Colonic mucosa (tissue), 4 donors: ENCODE measurements at regions not wholly inside any gene's neighbourhood (a gene's known extent, or its start where the extent isn't known, plus 50 kb on each side); places are given as distances from the start of the nearest gene placed in this dataset.

ENCODE experiments used
- DNase-seq: peaks from one replicate; pipeline ENCODE4 v3.0.0-alpha.2; 2020
- H3K27ac ChIP-seq: fragments of 200-600 bp; one replicate; pipeline ENCODE4 v1.8.0; 2021
- H3K27me3 ChIP-seq: fragments of 200-600 bp; one replicate; pipeline ENCODE4 v1.8.0; 2021
- H3K36me3 ChIP-seq: fragments of 200-600 bp; one replicate; pipeline ENCODE4 v1.8.0; 2021
- H3K4me1 ChIP-seq: fragments of 200-600 bp; one replicate; pipeline ENCODE4 v1.8.0; 2021; ENCODE audit warnings: mild to moderate bottlenecking
- H3K4me3 ChIP-seq: fragments of 200-600 bp; one replicate; pipeline ENCODE4 v1.8.0; 2021
- H3K9ac ChIP-seq, 2 donors: one replicate each; pipeline ENCODE4 v1.7.0; 2013; ENCODE audit warnings: control low read depth in 2 of 2, low read depth in 2 of 2, low read length in 2 of 2
- H3K9me3 ChIP-seq: fragments of 200-600 bp; one replicate; pipeline ENCODE4 v1.8.0; 2021
- intact Hi-C: fragments of 100-400 bp; cut with DNase I; formaldehyde crosslinking; loops from one replicate; pipeline ENCODE4 v1.14.1; 2022
- TF ChIP-seq, protein P1 (sequence below): fragments of 200-600 bp; IDR thresholded peaks from one replicate; pipeline ENCODE4 v1.8.0; 2022; ENCODE audit warnings: antibody characterized with exemption, mild to moderate bottlenecking
- donor health status: healthy.
- donor health status: DM: no; HTN: no; CAD: no.
- donor health status: DM: no; HTN: no; CAD: no.

DNA sequence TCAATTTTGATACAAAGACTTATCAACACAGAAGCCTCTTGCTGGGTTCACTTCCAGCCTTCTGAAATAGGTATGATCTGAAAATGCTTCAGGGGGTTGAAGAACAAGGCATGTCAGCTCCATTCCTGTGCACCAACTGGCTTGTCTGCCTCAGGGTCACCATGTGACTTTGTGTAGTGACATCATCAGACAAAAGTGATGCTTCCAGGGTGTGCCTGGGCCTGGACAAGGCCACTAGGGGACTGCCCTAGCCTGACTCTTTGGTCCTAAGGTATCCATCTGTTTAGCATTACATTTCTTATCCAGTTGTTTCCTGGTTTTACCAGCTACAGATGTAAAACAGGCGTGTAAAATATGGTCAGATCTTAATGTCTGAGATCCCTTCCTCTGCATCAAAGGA, 155.6 kb downstream of the CAND1 start:
- no peaks in the 10 kb centered on the region for H3K9me3 ChIP-seq
- intact Hi-C loops: no loop called here
- TF ChIP-seq, protein P1, sequence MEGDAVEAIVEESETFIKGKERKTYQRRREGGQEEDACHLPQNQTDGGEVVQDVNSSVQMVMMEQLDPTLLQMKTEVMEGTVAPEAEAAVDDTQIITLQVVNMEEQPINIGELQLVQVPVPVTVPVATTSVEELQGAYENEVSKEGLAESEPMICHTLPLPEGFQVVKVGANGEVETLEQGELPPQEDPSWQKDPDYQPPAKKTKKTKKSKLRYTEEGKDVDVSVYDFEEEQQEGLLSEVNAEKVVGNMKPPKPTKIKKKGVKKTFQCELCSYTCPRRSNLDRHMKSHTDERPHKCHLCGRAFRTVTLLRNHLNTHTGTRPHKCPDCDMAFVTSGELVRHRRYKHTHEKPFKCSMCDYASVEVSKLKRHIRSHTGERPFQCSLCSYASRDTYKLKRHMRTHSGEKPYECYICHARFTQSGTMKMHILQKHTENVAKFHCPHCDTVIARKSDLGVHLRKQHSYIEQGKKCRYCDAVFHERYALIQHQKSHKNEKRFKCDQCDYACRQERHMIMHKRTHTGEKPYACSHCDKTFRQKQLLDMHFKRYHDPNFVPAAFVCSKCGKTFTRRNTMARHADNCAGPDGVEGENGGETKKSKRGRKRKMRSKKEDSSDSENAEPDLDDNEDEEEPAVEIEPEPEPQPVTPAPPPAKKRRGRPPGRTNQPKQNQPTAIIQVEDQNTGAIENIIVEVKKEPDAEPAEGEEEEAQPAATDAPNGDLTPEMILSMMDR: no peak
- H3K36me3 ChIP-seq: no peaks in the 10 kb centered on the region
- no peak overlapping the region for H3K9ac ChIP-seq
- H3K27me3 ChIP-seq: no peaks in the 10 kb centered on the region
- H3K4me1 ChIP-seq: peaks cover 12% of the 10 kb centered on the region
- peak; percentile 42 for DNase-seq
- H3K27ac ChIP-seq: peak overlapping the region; percentile 67
- no peak overlapping the region for H3K4me3 ChIP-seq

DNA sequence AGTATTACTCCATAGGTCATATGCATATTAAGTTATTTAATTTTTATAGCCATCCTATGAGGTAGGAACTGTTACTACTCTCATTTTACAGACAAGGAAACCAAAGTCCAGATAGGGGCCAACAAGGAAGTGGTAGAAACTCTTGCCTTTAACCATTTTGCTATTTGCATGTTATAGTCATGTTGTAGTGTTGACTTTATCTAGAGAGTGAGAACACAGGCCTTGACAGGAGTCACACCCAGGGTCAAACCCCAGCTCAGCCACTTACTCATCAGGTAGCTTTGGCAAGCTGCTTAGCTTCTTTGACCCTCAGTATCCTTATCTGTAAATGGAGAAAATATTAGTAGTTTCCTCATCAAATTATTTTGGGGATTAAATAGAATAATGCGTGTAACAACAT, 156.2 kb downstream of the CAND1 start:
- TF ChIP-seq, protein P1: no peak

DNA sequence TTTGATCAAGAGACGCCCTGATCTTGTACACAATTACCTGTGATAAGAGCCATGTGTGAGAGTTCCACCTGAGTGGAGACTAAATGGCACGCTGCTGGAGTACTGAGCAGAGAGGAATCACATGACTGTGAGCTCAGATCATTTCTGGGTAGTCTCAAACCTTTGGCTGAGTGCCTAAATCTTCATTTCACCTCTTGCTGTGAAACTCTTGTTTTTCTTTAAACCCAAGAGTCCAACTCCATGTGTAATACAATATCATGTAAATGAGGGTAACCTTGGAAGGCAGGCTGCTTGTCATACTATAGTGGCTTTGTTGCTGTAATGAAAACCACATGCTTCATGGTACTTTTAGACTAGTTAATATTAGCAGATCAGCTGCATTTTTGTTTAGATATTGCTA, 156.9 kb downstream of the CAND1 start:
- Histone ChIP-seq H3K9ac (peak overlapping the region in 1 of 2 donors; percentile 21), H3K27me3 (no peaks in the 10 kb centered on the region), H3K9me3 (no peaks in the 10 kb centered on the region), H3K4me1 (peaks cover 12% of the 10 kb centered on the region), H3K4me3 (no peak overlapping the region), H3K27ac (peak overlapping the region; percentile 67), H3K36me3 (no peaks in the 10 kb centered on the region)
- intact Hi-C loops: no loop called here
- DNase-seq: peak; percentile 41
- TF ChIP-seq, protein P1: no peak

More for the DNA sequence above, 156.2 kb downstream of the CAND1 start:
- Histone ChIP-seq H3K9me3 (no peaks in the 10 kb centered on the region), H3K36me3 (no peaks in the 10 kb centered on the region), H3K4me3 (no peak overlapping the region), H3K4me1 (peaks cover 12% of the 10 kb centered on the region), H3K27ac (peak overlapping the region; percentile 67), H3K9ac (no peak overlapping the region), H3K27me3 (no peaks in the 10 kb centered on the region)
- intact Hi-C loops: no loop called here
- peak; percentile 73 for DNase-seq

DNA sequence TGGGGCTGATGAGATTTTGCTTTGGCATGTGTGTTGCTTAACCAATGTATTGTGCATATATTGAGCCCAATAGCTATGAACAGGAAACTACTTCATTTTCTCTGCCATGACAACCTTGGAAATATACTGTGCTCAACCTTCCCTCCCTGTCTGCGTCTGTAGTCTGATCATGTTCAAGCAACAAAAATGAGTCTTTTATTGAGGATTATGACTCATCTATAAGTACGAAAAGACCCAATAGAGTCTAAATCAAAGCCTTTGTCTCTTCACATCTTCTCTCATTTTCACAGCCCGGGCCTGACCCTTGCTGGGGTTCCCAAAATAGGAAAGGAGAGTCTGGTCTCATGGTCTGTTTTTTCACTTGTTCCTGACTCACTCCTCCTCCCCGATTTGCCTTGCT, 158.2 kb downstream of the CAND1 start:
- H3K27ac ChIP-seq: no peak overlapping the region

DNA sequence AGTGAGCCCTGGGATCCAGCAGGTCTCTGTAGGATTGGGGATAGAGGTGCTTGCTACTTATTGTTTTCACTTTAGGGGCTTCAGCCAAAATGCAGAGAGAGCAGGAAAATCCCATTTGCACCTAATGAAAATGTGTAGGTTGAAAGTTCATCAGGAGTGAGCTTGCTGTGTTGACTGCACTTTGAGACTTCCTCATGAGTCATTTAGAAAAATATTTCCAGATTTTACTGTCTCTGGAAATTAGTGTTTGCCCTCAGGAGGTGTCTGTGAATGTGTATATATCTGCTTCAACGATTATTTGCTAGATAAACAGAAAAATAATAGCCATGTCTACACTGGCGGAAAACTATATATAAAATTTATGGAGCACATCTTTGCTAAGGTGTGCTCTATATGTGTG, 159.3 kb downstream of the CAND1 start:
- Histone ChIP-seq H3K36me3 (no peaks in the 10 kb centered on the region), H3K9ac (peak overlapping the region in 1 of 2 donors; percentile 36), H3K27me3 (no peaks in the 10 kb centered on the region), H3K4me1 (peaks cover 12% of the 10 kb centered on the region), H3K27ac (peak overlapping the region; percentile 53), H3K4me3 (no peak overlapping the region), H3K9me3 (no peaks in the 10 kb centered on the region)
- DNase-seq: no peak
- TF ChIP-seq, protein P1: no peak
- intact Hi-C loops: no loop called here

More for the DNA sequence above, 158.2 kb downstream of the CAND1 start:
- Histone ChIP-seq H3K9me3 (no peaks in the 10 kb centered on the region), H3K36me3 (no peaks in the 10 kb centered on the region), H3K4me3 (no peak overlapping the region), H3K27me3 (no peaks in the 10 kb centered on the region), H3K9ac (no peak overlapping the region), H3K4me1 (peaks cover 12% of the 10 kb centered on the region)
- intact Hi-C loops: no loop called here
- TF ChIP-seq, protein P1: no peak
- no peak for DNase-seq
